Activated CD4-positive, CD25-positive, alpha-beta regulatory T cell treated with anti-CD3 and anti-CD28 coated beads, Interleukin-2, amount 50 U/mL, for 24 hours (primary cell): ENCODE measurements at regions not wholly inside any gene's neighbourhood (a gene's known extent, or its start where the extent isn't known, plus 50 kb on each side); places are given as distances from the start of the nearest gene placed in this dataset.

Source experiments
- ATAC-seq, 2 donors: fragments of 150-1000 bp; cut with Tn5 transposase; one replicate each; pipeline ENCODE4 v1.10.0; 2021; ENCODE audit warnings: mild to moderate bottlenecking in 1 of 2, moderate library complexity in 1 of 2

- no peak for ATAC-seq
Measured at GRCh38 chr4:57554556-57555092, 444.4 kb upstream of the IGFBP7 start.

GRCh38 chr4:57553728-57554127 is 443.5 kb upstream of the IGFBP7 start:
- ATAC-seq: no peak

GRCh38 chr4:57550198-57550597 is 440.0 kb upstream of the IGFBP7 start:
- ATAC-seq: no peak

- no peak for ATAC-seq
Measured at GRCh38 chr4:57548856-57549255, 438.7 kb upstream of the IGFBP7 start.

- no peak for ATAC-seq
Measured at GRCh38 chr4:57544811-57545654, 434.8 kb upstream of the IGFBP7 start.

GRCh38 chr4:57504797-57505530 is 394.8 kb upstream of the IGFBP7 start:
- ATAC-seq: no peak

- no peak for ATAC-seq
Measured at GRCh38 chr4:57504139-57504538, 394.0 kb upstream of the IGFBP7 start.

- no peak for ATAC-seq
Measured at GRCh38 chr4:57501720-57502119, 391.5 kb upstream of the IGFBP7 start.

- ATAC-seq: no peak
Measured at GRCh38 chr4:57499786-57500185, 389.6 kb upstream of the IGFBP7 start.

GRCh38 chr4:57498251-57498650 is 388.1 kb upstream of the IGFBP7 start:
- no peak for ATAC-seq

- ATAC-seq: no peak
Measured at GRCh38 chr4:57496697-57497471, 386.7 kb upstream of the IGFBP7 start.

GRCh38 chr4:57494821-57495220 is 384.6 kb upstream of the IGFBP7 start:
- ATAC-seq: no peak

- ATAC-seq: no peak
Measured at GRCh38 chr4:57492251-57492878, 382.2 kb upstream of the IGFBP7 start.

GRCh38 chr4:57491388-57491787 is 381.2 kb upstream of the IGFBP7 start:
- ATAC-seq: no peak

- no peak for ATAC-seq
Measured at GRCh38 chr4:57490520-57491255, 380.5 kb upstream of the IGFBP7 start.

- ATAC-seq: no peak
Measured at GRCh38 chr4:57488366-57489162, 378.4 kb upstream of the IGFBP7 start.

GRCh38 chr4:57475424-57475823 is 365.2 kb upstream of the IGFBP7 start:
- ATAC-seq: no peak

GRCh38 chr4:57465321-57466056 is 355.3 kb upstream of the IGFBP7 start:
- no peak for ATAC-seq

- ATAC-seq: no peak
Measured at GRCh38 chr4:57462843-57463242, 352.7 kb upstream of the IGFBP7 start.

GRCh38 chr4:57460967-57461366 is 350.8 kb upstream of the IGFBP7 start:
- no peak for ATAC-seq
